ENCODE measurements at regions not wholly inside any gene's neighbourhood (a gene's known extent, or its start where the extent isn't known, plus 50 kb on each side); places are given as distances from the start of the nearest gene placed in this dataset.

- intact Hi-C loops (cut with micrococcal nuclease), result no loop called here
- Mint-ChIP-seq H3K27ac (no peak overlapping the region), H3K4me3 (no peak overlapping the region), H3K9me3 (ENCODE audit: insufficient read depth) (no peaks in the 10 kb centered on the region), H3K27me3 (no peaks in the 10 kb centered on the region), H3K4me1 (no peaks in the 10 kb centered on the region)
- CTCF ChIA-PET, result no interaction called here
- Histone ChIP-seq H3K27ac (ENCODE audit: low read length in 2 of 2) (no peak overlapping the region), H3K27me3 (replicated peaks in 1 of 4; ENCODE audit: control extremely low read depth in 1 of 4, control insufficient read depth in 3 of 4, insufficient read depth in 4 of 4, low read length in 3 of 4) (no peaks in the 10 kb centered on the region), H4K20me1 (ENCODE audit: control insufficient read depth, insufficient read depth, low read length, poor library complexity, severe bottlenecking) (no peaks in the 10 kb centered on the region), H2AFZ (ENCODE audit: insufficient read depth, low read depth, low read length, poor library complexity, severe bottlenecking) (no peak overlapping the region), H3K4me1 (ENCODE audit: control insufficient read depth in 2 of 2, insufficient read depth in 2 of 2, low read length in 2 of 2) (no peaks in the 10 kb centered on the region), H3K4me3 (ENCODE audit: control extremely low read depth in 1 of 5, extremely low read depth in 1 of 5, insufficient read depth in 1 of 5, low read depth in 2 of 5, low read length in 4 of 5) (no peak overlapping the region), H3K9ac (ENCODE audit: low read length) (no peak overlapping the region), H3K79me2 (ENCODE audit: control insufficient read depth, insufficient read depth, low read length) (no peaks in the 10 kb centered on the region), H3K4me2 (replicated peaks; ENCODE audit: low read depth, low read length, poor library complexity, severe bottlenecking) (no peak overlapping the region), H3K9me3 (ENCODE audit: control extremely low read depth in 1 of 3, control insufficient read depth in 2 of 3, insufficient read depth in 1 of 3, low read length in 2 of 3) (no peaks in the 10 kb centered on the region), H3K36me3 (replicated peaks in 1 of 2; ENCODE audit: control extremely low read depth in 1 of 2, control insufficient read depth in 1 of 2, extremely low read depth in 1 of 2, insufficient read depth in 2 of 2, low read length in 1 of 2) (no peaks in the 10 kb centered on the region)
- ATAC-seq (ENCODE audit: low read depth), result no peak
- no peak for TF ChIP-seq EZH2 (IDR thresholded peaks at IDR 0.05; ENCODE audit: borderline replicate concordance, insufficient read depth, low read depth, low read length, poor library complexity, severe bottlenecking)
- TF ChIP-seq, protein P1, sequence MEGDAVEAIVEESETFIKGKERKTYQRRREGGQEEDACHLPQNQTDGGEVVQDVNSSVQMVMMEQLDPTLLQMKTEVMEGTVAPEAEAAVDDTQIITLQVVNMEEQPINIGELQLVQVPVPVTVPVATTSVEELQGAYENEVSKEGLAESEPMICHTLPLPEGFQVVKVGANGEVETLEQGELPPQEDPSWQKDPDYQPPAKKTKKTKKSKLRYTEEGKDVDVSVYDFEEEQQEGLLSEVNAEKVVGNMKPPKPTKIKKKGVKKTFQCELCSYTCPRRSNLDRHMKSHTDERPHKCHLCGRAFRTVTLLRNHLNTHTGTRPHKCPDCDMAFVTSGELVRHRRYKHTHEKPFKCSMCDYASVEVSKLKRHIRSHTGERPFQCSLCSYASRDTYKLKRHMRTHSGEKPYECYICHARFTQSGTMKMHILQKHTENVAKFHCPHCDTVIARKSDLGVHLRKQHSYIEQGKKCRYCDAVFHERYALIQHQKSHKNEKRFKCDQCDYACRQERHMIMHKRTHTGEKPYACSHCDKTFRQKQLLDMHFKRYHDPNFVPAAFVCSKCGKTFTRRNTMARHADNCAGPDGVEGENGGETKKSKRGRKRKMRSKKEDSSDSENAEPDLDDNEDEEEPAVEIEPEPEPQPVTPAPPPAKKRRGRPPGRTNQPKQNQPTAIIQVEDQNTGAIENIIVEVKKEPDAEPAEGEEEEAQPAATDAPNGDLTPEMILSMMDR (IDR thresholded peaks at IDR 0.05), result no peak
- no peak for DNase-seq
- no CpG with 5 or more reads among the region's 5 CpGs for WGBS (ENCODE audit: insufficient coverage)
- POLR2A ChIA-PET, result no interaction called here
Measured at GRCh38 chr5:93156566-93156965, 424.5 kb downstream of the NR2F1-AS1 start.

GRCh38 chr5:93154535-93154934 is 426.5 kb downstream of the NR2F1-AS1 start:
- TF ChIP-seq, protein P1 (IDR thresholded peaks at IDR 0.05), result no peak
- TF ChIP-seq EZH2 (IDR thresholded peaks at IDR 0.05; ENCODE audit: borderline replicate concordance, insufficient read depth, low read depth, low read length, poor library complexity, severe bottlenecking), result no peak
- no peaks in the 10 kb centered on the region for H3K36me3 ChIP-seq (replicated peaks in 1 of 2; ENCODE audit: control extremely low read depth in 1 of 2, control insufficient read depth in 1 of 2, extremely low read depth in 1 of 2, insufficient read depth in 2 of 2, low read length in 1 of 2)
- H3K4me1 ChIP-seq (ENCODE audit: control insufficient read depth in 2 of 2, insufficient read depth in 2 of 2, low read length in 2 of 2), result no peaks in the 10 kb centered on the region
- no peaks in the 10 kb centered on the region for H3K9me3 ChIP-seq (ENCODE audit: control extremely low read depth in 1 of 3, control insufficient read depth in 2 of 3, insufficient read depth in 1 of 3, low read length in 2 of 3)
- no peaks in the 10 kb centered on the region for H3K4me1 Mint-ChIP-seq
- no peaks in the 10 kb centered on the region for H4K20me1 ChIP-seq (ENCODE audit: control insufficient read depth, insufficient read depth, low read length, poor library complexity, severe bottlenecking)
- H3K9ac ChIP-seq (ENCODE audit: low read length), result no peak overlapping the region
- no peak overlapping the region for H3K4me3 Mint-ChIP-seq
- POLR2A ChIA-PET, result no interaction called here
- CTCF ChIA-PET, result no interaction called here
- H3K4me2 ChIP-seq (replicated peaks; ENCODE audit: low read depth, low read length, poor library complexity, severe bottlenecking), result no peak overlapping the region
- H3K27ac Mint-ChIP-seq, result no peak overlapping the region
- H2AFZ ChIP-seq (ENCODE audit: insufficient read depth, low read depth, low read length, poor library complexity, severe bottlenecking), result no peak overlapping the region
- no peaks in the 10 kb centered on the region for H3K79me2 ChIP-seq (ENCODE audit: control insufficient read depth, insufficient read depth, low read length)
- DNase-seq, result no peak
- H3K9me3 Mint-ChIP-seq (ENCODE audit: insufficient read depth), result no peaks in the 10 kb centered on the region
- intact Hi-C loops (cut with micrococcal nuclease), result no loop called here
- ATAC-seq (ENCODE audit: low read depth), result no peak
- no peaks in the 10 kb centered on the region for H3K27me3 Mint-ChIP-seq
- H3K4me3 ChIP-seq (ENCODE audit: control extremely low read depth in 1 of 5, extremely low read depth in 1 of 5, insufficient read depth in 1 of 5, low read depth in 2 of 5, low read length in 4 of 5), result no peak overlapping the region
- WGBS (ENCODE audit: insufficient coverage), result no CpG with 5 or more reads among the region's 1 CpG
- H3K27ac ChIP-seq (ENCODE audit: low read length in 2 of 2), result no peak overlapping the region
- no peaks in the 10 kb centered on the region for H3K27me3 ChIP-seq (replicated peaks in 1 of 4; ENCODE audit: control extremely low read depth in 1 of 4, control insufficient read depth in 3 of 4, insufficient read depth in 4 of 4, low read length in 3 of 4)

All from B cell (primary cell).